PC-9 (cell line): ENCODE measurements at regions not wholly inside any gene's neighbourhood (a gene's known extent, or its start where the extent isn't known, plus 50 kb on each side); places are given as distances from the start of the nearest gene placed in this dataset.

Experiments used
- EZH2 ChIP-seq: fragments of 200-600 bp; sonication (generic); IDR thresholded peaks from 2 replicates; pipeline ENCODE4 v1.8.0; 2017; ENCODE audit warnings: antibody characterized with exemption, low read depth
- TF ChIP-seq, protein P1 (sequence below): fragments of 200-600 bp; sonication (generic); conservative IDR thresholded peaks from 2 replicates; pipeline ENCODE4 v1.6.1; 2017; ENCODE audit warnings: mixed run types, antibody characterized with exemption, mild to moderate bottlenecking, moderate library complexity

DNA sequence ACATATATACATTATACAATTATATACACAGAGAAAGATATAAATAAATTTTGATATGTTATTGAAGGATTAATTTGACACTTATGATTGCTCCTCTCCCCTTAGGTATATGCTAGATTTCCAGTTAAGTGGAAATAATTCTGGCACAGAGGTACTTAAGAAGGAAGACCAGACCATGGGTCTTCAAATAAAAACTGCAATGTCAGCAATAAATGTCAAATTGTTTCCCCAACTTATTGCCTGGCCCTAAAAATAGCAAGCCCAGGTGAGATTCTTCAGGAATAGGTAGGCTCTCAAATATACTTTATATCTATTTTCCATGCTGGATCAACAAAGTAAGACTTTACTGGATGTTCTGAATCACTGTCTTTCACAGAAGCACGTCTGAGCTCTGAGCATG lies 551.3 kb upstream of the STEAP1 start:
- TF ChIP-seq, protein P1, sequence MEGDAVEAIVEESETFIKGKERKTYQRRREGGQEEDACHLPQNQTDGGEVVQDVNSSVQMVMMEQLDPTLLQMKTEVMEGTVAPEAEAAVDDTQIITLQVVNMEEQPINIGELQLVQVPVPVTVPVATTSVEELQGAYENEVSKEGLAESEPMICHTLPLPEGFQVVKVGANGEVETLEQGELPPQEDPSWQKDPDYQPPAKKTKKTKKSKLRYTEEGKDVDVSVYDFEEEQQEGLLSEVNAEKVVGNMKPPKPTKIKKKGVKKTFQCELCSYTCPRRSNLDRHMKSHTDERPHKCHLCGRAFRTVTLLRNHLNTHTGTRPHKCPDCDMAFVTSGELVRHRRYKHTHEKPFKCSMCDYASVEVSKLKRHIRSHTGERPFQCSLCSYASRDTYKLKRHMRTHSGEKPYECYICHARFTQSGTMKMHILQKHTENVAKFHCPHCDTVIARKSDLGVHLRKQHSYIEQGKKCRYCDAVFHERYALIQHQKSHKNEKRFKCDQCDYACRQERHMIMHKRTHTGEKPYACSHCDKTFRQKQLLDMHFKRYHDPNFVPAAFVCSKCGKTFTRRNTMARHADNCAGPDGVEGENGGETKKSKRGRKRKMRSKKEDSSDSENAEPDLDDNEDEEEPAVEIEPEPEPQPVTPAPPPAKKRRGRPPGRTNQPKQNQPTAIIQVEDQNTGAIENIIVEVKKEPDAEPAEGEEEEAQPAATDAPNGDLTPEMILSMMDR = no peak
- no peak for TF ChIP-seq EZH2
